GM19455 (cell line): ENCODE measurements at regions not wholly inside any gene's neighbourhood (a gene's known extent, or its start where the extent isn't known, plus 50 kb on each side); places are given as distances from the start of the nearest gene placed in this dataset.

Experiments used
- ATAC-seq: cut with Tn5 transposase; IDR thresholded peaks from one replicate; pipeline ENCODE4 v1.9.1; 2021; ENCODE audit not compliant: unreplicated experiment

DNA sequence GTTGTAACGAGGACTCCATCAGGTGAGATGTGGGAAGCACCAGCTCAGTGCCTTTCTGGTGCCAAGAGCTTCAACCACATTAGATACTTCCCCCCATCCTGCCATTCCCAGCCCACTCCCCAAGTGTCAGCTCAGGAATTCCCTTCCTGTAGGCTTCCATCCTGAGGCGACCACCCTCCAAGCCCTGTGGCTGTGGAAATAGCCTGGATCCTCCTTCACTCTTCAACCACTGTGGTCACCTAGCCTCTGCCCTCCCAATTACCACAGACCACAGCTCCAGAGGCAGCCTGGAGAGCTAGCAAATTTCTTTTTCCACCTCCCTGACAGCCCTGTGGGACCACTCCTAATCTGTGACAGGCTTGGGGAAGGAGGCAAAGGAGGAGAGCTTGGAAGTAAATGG lies 219.8 kb upstream of the MAP3K1 start:
- no peak for ATAC-seq

DNA sequence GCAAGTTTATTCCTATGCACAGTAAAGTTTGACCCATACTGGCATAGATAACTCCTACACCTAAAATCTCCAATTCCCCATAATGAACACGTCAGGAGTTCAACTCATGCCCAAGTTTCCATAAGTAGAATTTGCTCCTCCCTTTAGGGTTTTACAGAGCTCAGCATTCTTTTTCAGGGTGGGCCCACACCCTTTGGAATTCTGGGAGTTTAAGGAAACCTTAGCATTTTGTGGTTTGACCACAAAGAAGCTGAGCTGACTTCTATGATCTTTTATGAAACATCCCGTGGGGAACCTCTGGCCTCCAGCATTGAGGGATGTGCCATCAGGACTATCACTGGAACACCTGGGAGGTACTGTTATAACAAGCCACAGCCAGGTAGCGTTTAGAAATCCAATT lies 220.6 kb upstream of the MAP3K1 start:
- no peak for ATAC-seq

DNA sequence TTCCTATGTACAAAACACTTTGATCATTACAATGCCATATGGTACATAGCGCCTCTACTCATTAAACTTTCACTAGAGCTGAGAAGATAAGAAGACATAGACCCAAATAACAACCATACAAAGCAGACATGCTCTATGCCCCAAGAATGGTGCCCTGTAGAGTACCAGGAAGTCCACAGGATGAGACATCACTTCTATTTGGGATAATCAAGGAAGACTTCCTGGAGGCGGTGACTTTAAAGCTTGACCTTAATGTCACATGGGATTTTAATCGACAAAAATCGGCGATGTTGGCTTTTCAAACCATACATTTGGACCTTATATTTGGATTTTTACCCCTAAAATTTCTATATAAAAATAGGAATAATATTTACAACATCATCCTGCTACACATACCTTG lies 224.3 kb upstream of the MAP3K1 start:
- no peak for ATAC-seq

DNA sequence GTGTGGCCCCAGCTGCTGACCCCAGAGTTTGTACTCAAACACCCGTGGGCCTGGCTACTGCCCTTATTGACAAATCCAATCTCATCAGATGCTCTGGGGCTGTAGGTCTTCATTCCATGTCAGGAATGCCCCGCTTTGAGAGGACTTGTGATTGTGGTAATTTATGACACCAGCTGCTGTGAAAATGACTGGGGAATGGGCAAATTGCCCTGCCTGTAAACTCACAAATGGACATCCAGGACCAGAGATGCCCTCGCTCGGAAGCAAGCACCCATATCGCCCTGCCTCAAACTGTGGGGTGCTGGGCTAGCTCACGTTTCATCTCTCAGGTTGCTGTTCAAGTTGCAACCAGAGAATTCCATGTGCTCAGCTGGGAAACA lies 225.9 kb upstream of the MAP3K1 start:
- ATAC-seq, result peak; percentile 1

DNA sequence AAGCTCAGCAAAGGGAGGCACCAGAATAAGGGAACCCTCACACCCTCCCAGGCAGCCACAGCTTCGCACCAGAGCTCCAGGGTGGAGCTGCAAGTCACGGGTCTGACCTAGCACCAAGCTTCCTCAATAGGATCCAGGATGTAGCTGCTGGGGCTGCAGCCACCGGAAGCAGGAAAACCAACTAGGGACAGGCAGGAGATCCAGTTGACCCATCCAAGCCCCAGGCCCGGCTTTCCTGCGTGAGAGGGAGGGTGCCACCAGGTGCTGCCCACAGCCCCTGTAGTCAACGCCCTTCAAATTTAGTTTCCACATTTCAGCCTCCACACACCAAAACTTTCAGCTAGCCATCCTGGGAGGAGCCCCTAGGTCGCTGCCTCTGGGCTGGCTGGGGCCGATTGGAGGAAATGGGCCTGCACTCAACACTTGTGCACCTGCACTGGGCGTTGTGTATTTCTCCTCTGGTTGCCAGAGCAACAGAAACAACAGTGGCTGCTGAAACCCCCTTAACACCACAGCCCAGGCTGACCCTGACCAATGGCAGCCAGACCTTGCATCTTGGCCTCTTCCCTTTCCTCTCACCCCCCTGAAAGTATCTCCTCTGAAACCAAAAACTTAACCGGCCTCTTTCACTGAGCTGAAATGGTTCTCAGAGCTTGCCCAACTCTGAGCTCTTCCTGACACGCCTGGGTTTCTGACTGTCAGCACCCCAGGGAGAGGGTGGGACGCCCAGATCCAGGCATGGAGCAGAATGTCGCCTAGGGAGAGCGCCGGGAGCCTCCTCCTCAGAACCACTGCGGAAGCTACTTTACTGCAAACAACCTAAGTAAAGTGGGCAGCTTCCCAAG lies 226.5 kb upstream of the MAP3K1 start:
- peak; percentile 100 for ATAC-seq

DNA sequence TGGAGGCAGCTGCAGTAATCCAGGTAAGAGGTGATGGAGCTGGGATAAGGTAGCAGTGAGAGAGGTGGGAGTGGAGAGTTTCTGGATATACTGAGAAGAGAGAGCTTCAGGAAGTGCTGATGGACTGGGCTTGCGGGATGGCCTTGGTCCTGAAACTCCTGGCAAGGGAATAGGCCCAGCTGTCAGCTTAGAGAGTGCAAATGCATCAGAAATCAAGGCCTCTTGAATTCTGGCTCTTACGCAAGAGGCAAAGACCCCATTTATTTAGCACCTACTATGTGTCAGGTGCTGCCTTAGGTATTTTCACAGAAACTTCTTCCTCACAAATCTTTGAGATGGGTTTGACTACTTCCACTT lies 227.2 kb upstream of the MAP3K1 start:
- no peak for ATAC-seq

DNA sequence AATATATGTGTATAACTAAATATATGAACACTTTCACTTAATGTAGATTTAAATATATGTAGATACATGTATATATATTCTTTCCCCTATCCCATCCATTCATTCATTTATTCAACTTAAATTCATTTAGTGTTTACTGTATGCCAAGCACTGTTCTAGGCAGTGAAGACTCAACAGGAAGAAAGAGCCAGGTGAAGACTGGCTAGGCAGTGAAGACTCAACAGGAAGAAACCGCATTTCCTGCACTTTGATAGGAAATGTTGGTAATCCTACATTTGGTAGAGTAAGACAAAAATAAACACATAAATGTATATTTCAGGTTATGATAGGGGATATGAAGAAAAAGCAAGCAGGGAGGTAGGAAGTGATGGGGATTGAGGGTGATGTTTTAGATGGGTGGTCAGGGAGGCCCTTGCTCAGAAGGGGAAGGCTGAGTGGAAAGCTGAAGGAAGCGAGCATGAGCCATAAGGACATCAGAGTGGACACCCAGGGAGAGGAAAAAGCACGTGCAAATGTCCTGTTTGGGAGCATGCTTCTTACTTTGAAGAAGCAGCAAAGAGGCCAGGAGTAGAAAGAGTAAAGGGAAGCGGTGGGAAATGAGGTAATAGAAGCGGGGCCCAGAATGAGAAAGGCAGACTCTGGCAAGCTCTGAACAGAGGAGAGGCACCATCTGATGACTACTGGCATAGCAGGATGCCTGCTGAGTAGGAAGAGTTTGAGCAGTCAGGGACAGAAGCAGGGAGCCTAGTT lies 227.8 kb upstream of the MAP3K1 start:
- no peak for ATAC-seq

DNA sequence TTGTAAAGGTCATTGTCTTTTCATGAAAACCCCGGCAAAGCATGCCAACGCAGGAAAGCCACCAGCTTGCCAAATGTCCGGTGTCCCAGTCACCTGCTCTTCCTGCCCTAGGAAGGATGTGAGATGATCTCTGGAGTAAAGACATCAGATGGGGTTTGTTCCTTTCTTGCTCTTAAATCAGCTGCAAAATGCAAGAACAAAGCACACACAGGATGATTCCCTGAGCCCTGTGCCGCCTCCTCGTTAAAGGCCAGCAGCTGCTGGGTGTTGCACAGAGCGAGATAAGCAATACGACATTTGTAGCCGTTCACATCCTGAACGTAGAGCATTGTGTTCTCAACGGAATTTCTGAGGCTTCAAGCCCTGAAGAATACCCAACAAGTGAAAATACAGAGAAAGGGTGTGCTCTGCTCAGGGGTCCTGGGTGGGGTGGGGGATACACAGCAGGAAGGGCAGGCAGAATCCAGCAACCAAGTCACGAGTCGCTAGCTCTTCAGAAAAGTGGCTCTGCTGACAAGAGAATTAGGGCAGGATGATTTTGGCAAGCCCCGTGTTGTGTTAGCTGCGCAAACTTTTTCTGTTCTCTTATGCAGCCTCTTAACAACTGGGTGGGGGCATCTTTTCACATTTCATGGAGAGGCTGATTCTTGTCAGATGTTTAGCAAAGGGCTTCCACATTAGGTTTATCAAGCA lies 229.2 kb upstream of the MAP3K1 start:
- no peak for ATAC-seq

DNA sequence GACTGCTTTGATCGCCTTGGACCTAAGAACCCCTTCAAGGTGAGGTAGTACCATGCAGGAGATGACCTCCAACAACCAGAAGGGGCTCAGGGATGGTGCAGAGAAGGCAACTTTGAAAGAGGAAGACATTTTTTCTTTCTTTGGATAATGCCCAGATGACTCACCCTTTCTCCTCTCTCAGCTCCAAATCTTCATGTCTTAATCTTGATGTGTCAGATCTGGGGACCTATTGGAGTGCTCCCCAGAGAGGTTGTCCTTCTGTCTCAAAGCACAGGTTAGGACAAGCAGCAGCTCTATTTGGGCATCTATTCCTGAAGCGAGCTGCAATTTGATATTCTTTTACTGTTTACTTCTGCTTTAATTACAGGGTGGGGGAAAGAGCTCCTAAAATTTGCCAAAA lies 229.9 kb upstream of the MAP3K1 start:
- ATAC-seq, result no peak

DNA sequence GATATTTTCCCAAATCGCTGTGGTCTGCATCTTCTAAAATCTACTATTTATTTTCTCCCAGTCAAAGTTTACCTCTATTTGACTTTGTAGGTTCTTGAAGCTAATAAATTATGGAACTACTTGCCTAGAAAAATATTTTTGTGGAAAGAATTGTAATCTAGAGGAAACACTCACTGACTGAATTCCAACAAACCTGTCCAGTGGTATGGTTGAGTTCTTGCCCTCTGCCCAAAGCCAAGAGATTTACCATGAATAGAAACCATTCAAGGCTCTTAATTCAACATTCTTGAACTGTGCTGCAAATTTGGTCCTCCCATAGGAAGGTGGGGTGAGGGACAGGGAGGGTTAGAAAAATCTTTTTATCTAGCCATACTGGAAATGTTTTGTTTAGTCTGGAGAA lies 233.9 kb upstream of the MAP3K1 start:
- no peak for ATAC-seq

DNA sequence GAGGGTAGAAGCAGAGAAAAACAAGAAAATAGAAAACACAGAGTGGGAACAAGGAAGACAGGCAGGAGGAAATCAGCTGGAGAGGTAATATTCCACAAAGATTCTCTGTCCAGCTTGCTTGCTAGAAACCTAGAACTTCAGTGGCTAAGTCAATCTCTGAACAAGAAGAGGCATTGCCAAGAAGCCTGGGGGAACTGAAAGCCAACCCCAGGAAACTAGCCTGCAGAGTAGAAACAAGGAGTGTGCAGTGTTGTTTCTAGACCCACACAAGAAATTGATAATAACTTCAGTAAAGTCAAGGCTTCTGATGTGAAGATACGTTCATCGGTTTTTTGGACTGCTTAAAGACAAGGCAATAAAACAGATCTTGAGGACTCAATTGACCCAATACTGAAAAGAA lies 234.5 kb upstream of the MAP3K1 start:
- no peak for ATAC-seq

DNA sequence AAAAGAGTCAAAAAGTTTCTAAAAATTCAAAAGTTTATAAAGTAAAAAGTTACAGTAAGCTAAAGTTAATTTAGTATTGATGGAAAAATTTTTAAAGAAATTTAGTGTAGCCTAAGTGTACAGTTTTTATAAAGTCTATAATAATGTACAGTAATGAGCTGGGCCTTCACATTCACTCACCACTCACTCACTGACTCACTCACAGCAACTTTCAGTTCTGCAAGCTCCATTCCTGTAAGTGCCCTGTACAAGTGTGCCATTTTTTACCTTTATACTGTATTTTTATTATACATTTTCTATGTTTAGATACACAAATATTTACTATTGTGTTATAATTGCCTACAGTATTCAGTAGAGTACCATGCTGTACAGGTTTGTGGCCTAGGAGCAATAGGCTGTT lies 239.5 kb upstream of the MAP3K1 start:
- no peak for ATAC-seq

DNA sequence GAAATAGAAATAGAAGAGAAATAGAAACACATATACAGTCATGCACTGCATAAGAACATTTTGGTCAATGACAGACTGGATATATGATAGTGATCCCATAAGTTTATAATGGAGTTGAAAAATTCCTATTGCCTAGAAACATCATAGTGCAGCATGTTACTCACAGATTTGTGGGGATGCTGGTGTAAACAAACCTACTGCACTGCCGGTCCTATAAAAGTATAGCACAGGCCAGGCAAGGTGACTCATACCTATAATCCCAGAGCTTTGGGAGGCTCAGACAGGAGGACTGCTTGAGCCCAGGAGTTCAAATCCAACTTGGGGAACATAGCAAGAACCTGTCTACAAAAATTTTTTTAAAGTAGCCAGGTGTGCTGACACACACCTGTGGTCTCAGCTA lies 240.6 kb upstream of the MAP3K1 start:
- ATAC-seq, result no peak

DNA sequence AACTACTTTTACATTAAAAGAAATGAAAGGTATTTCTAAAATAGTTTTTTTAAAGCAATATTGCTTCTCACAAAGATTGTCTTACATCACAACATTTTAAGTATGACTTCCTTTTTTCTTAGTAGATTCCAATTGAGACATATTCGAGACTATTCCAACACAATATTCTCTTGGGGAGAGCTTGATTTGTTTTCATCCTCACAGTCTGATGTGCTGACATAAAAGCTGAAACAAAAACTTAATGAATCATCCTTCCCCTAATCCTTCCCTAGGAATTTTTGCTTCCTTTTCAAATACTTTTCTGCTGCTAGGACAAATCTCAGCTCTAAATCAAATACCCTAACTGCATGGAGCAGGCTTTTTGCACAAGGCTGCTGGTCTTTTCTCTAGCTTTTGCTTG lies 245.8 kb upstream of the MAP3K1 start:
- ATAC-seq, result no peak

DNA sequence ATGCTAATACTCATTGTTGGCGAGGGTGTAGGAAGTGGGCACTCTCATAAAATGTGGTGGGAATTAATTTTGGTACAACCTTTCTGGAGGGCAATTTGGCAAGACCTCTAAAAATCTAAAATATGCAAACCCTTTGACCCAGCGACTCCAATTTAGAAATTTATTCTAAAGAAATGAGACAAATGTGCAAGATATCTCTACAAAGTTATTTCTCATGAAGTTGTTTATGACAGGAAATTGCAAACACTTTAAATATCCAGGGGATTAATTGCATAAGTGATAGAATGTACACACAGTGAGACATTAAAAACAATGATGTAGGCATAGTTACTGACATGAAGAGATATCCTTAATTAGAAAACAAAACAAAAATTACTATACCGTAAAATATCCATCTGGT lies 246.3 kb upstream of the MAP3K1 start:
- no peak for ATAC-seq

DNA sequence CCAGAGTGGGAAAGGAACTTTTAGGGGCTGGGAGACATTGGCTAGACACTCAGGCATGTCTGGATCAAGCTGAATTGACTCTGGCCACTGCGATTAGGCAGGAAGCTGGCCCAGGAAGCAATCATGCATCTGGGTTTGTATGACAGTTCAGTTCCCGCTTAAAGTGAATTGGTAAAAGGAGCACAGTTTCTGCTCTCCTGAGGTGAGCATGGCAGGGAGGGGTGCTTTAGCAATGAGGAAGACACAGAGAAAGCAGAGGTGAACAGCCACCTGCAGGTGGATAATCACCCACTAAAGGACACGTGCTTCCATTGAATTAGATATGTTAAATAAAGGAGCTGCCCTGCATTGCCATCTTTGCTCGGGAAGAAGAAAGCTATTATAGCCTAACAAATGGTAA lies 248.1 kb upstream of the MAP3K1 start:
- ATAC-seq, result no peak

DNA sequence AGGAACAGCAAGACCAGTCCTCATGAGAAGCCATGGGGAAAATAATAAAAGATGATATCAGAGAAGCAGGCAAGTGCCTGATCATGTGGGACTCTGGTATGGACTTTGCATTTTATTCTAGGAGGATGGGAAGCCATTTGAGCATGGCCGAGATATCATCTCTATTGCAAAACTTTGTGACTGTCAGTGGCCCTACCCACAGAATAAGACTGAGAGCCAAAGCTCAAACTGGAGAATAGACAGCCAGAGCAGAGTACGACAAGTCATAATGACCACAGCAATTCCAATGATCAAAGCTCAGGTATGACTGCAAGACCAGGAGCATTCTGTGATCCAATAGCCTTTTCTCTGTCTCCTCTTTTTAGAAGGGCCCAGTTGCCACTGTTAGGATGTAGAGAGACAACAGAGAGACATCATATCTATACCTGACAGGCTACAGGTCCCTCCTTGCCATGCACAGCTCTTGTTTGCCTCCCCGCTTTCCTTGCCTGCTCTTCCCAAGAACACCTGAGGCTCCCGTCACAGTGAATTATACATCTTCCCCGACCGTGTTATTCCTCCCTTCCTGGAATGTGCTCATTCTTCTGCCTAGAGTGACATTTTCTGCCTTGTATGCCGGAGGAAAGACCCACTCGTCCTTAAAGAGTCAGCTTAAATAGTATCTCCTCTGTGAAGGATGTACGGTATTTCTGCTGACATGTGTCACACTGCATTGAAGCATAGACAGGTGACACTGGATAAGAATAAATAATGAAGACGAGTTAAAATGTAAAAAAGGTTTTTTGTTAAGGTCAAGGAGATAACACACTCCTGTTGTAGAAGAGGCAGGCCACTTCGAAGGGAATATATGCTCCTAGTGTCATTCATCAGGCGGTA lies 248.7 kb upstream of the MAP3K1 start:
- no peak for ATAC-seq

DNA sequence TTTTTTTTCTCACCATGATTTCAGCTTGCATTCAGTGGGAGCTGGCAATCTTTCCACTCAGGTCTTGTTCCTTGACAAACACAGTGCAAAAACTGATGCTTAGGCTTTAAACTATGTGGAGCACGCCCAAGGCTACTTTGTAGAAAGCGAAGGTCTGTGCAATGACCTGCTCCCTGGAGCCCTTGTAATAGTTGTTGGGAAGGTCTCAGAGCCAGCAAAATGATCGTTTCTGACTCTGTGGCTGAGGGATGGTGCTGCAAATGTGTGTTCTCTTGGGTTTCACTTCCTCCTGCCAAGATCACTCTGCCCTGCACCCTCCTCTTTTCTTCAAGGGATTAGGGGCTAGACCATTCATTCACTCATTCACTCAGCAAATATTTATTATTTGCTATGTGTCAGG lies 249.7 kb upstream of the MAP3K1 start:
- ATAC-seq, result peak; percentile 55

DNA sequence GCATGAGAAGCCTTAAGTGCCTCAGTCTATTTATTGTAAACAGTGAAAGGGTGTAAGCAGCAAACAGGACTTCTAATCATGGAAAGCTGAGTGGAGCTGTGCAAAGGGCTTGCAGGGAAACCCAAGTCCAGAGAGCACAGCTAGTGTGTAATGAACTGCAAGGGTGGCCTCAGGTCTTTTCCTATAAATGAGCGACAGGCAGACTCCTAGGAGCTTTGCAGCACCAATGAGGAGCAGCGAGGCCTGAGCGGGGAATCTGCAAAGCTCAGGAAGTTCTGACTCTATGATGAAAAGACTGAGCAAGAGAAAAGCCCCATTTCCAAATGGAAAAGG lies 250.1 kb upstream of the MAP3K1 start:
- no peak for ATAC-seq

DNA sequence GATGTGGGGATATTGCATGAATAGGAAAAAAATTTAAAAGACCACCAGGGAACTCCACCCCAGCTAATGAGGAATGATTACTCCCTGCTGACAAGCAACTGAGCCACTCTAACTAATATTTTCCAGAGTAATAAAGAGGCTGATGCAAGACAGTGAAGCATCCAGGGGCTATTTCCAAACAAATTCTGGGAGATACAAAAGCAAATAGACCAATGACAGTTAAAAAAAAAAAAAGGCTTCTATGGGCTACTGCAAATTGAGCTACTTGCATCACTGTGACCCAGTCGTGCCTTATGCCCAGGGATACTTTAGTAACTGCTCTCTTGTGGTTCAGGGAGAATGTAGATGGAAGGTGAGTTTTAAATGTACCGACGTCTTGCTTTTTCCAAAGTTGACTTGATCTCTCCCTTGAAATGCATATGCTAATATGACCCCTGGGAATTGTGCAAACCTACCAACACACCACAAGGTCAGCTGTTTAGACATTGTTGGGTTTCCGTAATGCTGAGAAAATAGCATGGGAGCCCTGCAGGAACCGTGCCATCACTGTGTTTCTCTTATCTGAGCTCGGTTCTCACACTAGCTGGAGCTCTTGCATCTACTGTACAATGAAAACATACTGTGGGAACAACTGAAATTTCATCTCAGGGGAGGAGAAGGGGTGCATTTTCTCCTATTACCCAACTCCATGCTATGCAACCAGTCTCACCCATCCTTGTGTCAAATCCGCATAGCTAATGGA lies 250.6 kb upstream of the MAP3K1 start:
- no peak for ATAC-seq

DNA sequence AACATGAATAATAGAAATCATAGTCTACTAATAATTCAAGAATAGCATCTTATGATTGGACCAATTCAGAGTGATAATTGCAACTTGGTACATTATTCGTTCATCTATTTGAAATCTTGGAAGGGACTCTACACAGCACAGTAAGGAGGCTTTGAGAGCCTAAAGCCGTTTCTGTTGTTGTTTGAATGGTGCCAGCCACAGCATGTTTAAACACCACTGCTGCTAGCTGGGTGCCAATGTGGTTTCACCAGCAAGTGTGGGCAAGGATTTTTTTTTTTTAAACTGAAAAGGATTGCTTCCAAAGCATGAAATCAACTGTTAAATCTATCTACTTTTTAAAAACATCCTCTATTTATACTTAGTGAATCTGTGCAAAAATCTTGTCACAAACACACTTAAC lies 253.9 kb upstream of the MAP3K1 start:
- ATAC-seq, result no peak
